Adipocyte (in vitro differentiated cells): ENCODE measurements at regions not wholly inside any gene's neighbourhood (a gene's known extent, or its start where the extent isn't known, plus 50 kb on each side); places are given as distances from the start of the nearest gene placed in this dataset.

Experiments used
- DNase-seq: peaks from one replicate; pipeline ENCODE4 v3.0.0-alpha.2; 2015; ENCODE audit warnings: low read depth
- H3K27me3 ChIP-seq: replicated peaks from 2 replicates; pipeline ENCODE4 v1.7.0; 2013; ENCODE audit warnings: mild to moderate bottlenecking, low read length, moderate library complexity; ENCODE audit not compliant: control insufficient read depth, insufficient read depth
- H3K36me3 ChIP-seq: 2 replicates; pipeline ENCODE4 v1.7.0; 2013; ENCODE audit warnings: low read length, mild to moderate bottlenecking, moderate library complexity; ENCODE audit not compliant: control insufficient read depth, insufficient read depth, severe bottlenecking
- H3K4me1 ChIP-seq: 2 replicates; pipeline ENCODE4 v1.7.0; 2013; ENCODE audit warnings: mild to moderate bottlenecking, low read length, moderate library complexity; ENCODE audit not compliant: control insufficient read depth, insufficient read depth
- H3K4me3 ChIP-seq: 2 replicates; pipeline ENCODE4 v1.7.0; 2013; ENCODE audit warnings: mild to moderate bottlenecking, low read length, moderate library complexity
- H3K9ac ChIP-seq: 2 replicates; pipeline ENCODE4 v1.7.0; 2013; ENCODE audit warnings: mild to moderate bottlenecking, low read length, moderate library complexity
- H3K9me3 ChIP-seq: 2 replicates; pipeline ENCODE4 v1.7.0; 2013; ENCODE audit warnings: mild to moderate bottlenecking, low read length, moderate library complexity; ENCODE audit not compliant: control insufficient read depth

- Histone ChIP-seq H3K9ac (no peak overlapping the region), H3K36me3 (no peaks in the 10 kb centered on the region), H3K27me3 (peaks cover 9% of the 10 kb centered on the region), H3K9me3 (no peaks in the 10 kb centered on the region), H3K4me3 (no peak overlapping the region), H3K4me1 (peaks cover 30% of the 10 kb centered on the region)
- DNase-seq, result no peak
Measured at GRCh38 chr2:7419186-7419585, 502.0 kb downstream of the RNF144A start.

- H3K27me3 ChIP-seq, result peaks cover 9% of the 10 kb centered on the region
- H3K36me3 ChIP-seq, result no peaks in the 10 kb centered on the region
- DNase-seq, result no peak
- no peak overlapping the region for H3K4me3 ChIP-seq
- H3K4me1 ChIP-seq, result peaks cover 30% of the 10 kb centered on the region
- no peaks in the 10 kb centered on the region for H3K9me3 ChIP-seq
- no peak overlapping the region for H3K9ac ChIP-seq
Measured at GRCh38 chr2:7419814-7420311, 502.7 kb downstream of the RNF144A start.

GRCh38 chr2:7420530-7420929 is 503.3 kb downstream of the RNF144A start:
- Histone ChIP-seq H3K4me1 (peaks cover 30% of the 10 kb centered on the region), H3K4me3 (no peak overlapping the region), H3K9me3 (no peaks in the 10 kb centered on the region), H3K9ac (no peak overlapping the region), H3K27me3 (peaks cover 9% of the 10 kb centered on the region), H3K36me3 (no peaks in the 10 kb centered on the region)
- no peak for DNase-seq

- no peaks in the 10 kb centered on the region for H3K9me3 ChIP-seq
- DNase-seq, result no peak
- H3K4me3 ChIP-seq, result no peak overlapping the region
- peaks cover 14% of the 10 kb centered on the region for H3K4me1 ChIP-seq
- no peaks in the 10 kb centered on the region for H3K36me3 ChIP-seq
- H3K27me3 ChIP-seq, result peaks cover 9% of the 10 kb centered on the region
- H3K9ac ChIP-seq, result no peak overlapping the region
Measured at GRCh38 chr2:7424481-7424880, 507.3 kb downstream of the RNF144A start.

GRCh38 chr2:7427293-7428060 is 510.3 kb downstream of the RNF144A start:
- Histone ChIP-seq H3K4me1 (peaks cover 10% of the 10 kb centered on the region), H3K4me3 (no peak overlapping the region), H3K9ac (no peak overlapping the region), H3K36me3 (no peaks in the 10 kb centered on the region), H3K27me3 (peaks cover 7% of the 10 kb centered on the region), H3K9me3 (no peaks in the 10 kb centered on the region)
- DNase-seq, result peak; percentile 93

- Histone ChIP-seq H3K9ac (no peak overlapping the region), H3K36me3 (no peaks in the 10 kb centered on the region), H3K4me1 (peaks cover 1% of the 10 kb centered on the region), H3K27me3 (peaks cover 7% of the 10 kb centered on the region), H3K4me3 (no peak overlapping the region), H3K9me3 (peaks cover 9% of the 10 kb centered on the region)
- no peak for DNase-seq
Measured at GRCh38 chr2:7428454-7429204, 511.4 kb downstream of the RNF144A start.

- H3K9ac ChIP-seq, result no peak overlapping the region
- H3K27me3 ChIP-seq, result peaks cover 7% of the 10 kb centered on the region
- DNase-seq, result no peak
- no peaks in the 10 kb centered on the region for H3K36me3 ChIP-seq
- H3K4me1 ChIP-seq, result no peaks in the 10 kb centered on the region
- H3K9me3 ChIP-seq, result peaks cover 16% of the 10 kb centered on the region
- H3K4me3 ChIP-seq, result no peak overlapping the region
Measured at GRCh38 chr2:7429733-7430132, 512.5 kb downstream of the RNF144A start.

GRCh38 chr2:7430421-7430868 is 513.2 kb downstream of the RNF144A start:
- Histone ChIP-seq H3K27me3 (peaks cover 7% of the 10 kb centered on the region), H3K9me3 (peaks cover 16% of the 10 kb centered on the region), H3K36me3 (no peaks in the 10 kb centered on the region), H3K9ac (peak overlapping the region; percentile 20), H3K4me3 (no peak overlapping the region), H3K4me1 (no peaks in the 10 kb centered on the region)
- no peak for DNase-seq

- Histone ChIP-seq H3K4me1 (no peaks in the 10 kb centered on the region), H3K4me3 (peak overlapping the region; percentile 51), H3K9ac (peak overlapping the region; percentile 20), H3K27me3 (peaks cover 7% of the 10 kb centered on the region), H3K9me3 (peaks cover 16% of the 10 kb centered on the region), H3K36me3 (no peaks in the 10 kb centered on the region)
- no peak for DNase-seq
Measured at GRCh38 chr2:7430869-7431641, 513.8 kb downstream of the RNF144A start.

- no peak for DNase-seq
- Histone ChIP-seq H3K4me3 (no peak overlapping the region), H3K36me3 (no peaks in the 10 kb centered on the region), H3K27me3 (peaks cover 7% of the 10 kb centered on the region), H3K9me3 (peaks cover 16% of the 10 kb centered on the region), H3K9ac (no peak overlapping the region), H3K4me1 (peaks cover 4% of the 10 kb centered on the region)
Measured at GRCh38 chr2:7432436-7432835, 515.2 kb downstream of the RNF144A start.
